ENCODE measurements at regions not wholly inside any gene's neighbourhood (a gene's known extent, or its start where the extent isn't known, plus 50 kb on each side); places are given as distances from the start of the nearest gene placed in this dataset.

GRCh38 chr16:6603780-6604325, 728.8 kb upstream of the RBFOX1 start:
- CTCF ChIA-PET: no interaction called here
- no peak for DNase-seq (ENCODE audit: low read depth)
- TF ChIP-seq CTCF (IDR thresholded peaks at IDR 0.05; ENCODE audit: insufficient read depth, low read depth, low read length): no peak
- POLR2A ChIA-PET: no interaction called here
- no peak overlapping the region for H3K4me3 ChIP-seq (ENCODE audit: low read depth, low read length)
- no peaks in the 10 kb centered on the region for H3K36me3 ChIP-seq (ENCODE audit: control insufficient read depth, insufficient read depth, low read length)
- no peaks in the 10 kb centered on the region for H3K27me3 ChIP-seq (ENCODE audit: control insufficient read depth, insufficient read depth, low read length)

- POLR2A ChIA-PET: no interaction called here
- TF ChIP-seq CTCF (IDR thresholded peaks at IDR 0.05; ENCODE audit: insufficient read depth, low read depth, low read length): no peak
- Histone ChIP-seq H3K4me3 (ENCODE audit: low read depth, low read length) (no peak overlapping the region), H3K36me3 (ENCODE audit: control insufficient read depth, insufficient read depth, low read length) (no peaks in the 10 kb centered on the region), H3K27me3 (ENCODE audit: control insufficient read depth, insufficient read depth, low read length) (no peaks in the 10 kb centered on the region)
- CTCF ChIA-PET: interaction anchor here (0.8 kb wide), 1 partner anchor 14 kb away, joined by 4 read pairs; no protein-coding TSS in a partner anchor
- DNase-seq (ENCODE audit: low read depth): no peak
These were observed 730.2 kb upstream of the RBFOX1 start for GRCh38 chr16:6602405-6602804.

- POLR2A ChIA-PET: no interaction called here
- DNase-seq (ENCODE audit: low read depth): no peak
- CTCF ChIA-PET: no interaction called here
These were observed 732.5 kb upstream of the RBFOX1 start for GRCh38 chr16:6600167-6600566.

GRCh38 chr16:6593799-6594198, 738.8 kb upstream of the RBFOX1 start:
- TF ChIP-seq CTCF (IDR thresholded peaks at IDR 0.05; ENCODE audit: insufficient read depth, low read depth, low read length): no peak
- Histone ChIP-seq H3K27me3 (ENCODE audit: control insufficient read depth, insufficient read depth, low read length) (no peaks in the 10 kb centered on the region), H3K36me3 (ENCODE audit: control insufficient read depth, insufficient read depth, low read length) (no peaks in the 10 kb centered on the region), H3K4me3 (ENCODE audit: low read depth, low read length) (no peak overlapping the region)
- ChIA-PET CTCF (interaction anchor here (1.6 kb wide), 1 partner anchor 16 kb away, joined by 3 read pairs; no protein-coding TSS in a partner anchor), POLR2A (no interaction called here)
- DNase-seq (ENCODE audit: low read depth): no peak

More at GRCh38 chr16:6600167-6600566, 732.5 kb upstream of the RBFOX1 start:
- H3K27me3 ChIP-seq (ENCODE audit: control insufficient read depth, insufficient read depth, low read length): no peaks in the 10 kb centered on the region
- H3K36me3 ChIP-seq (ENCODE audit: control insufficient read depth, insufficient read depth, low read length): no peaks in the 10 kb centered on the region
- H3K4me3 ChIP-seq (ENCODE audit: low read depth, low read length): no peak overlapping the region
- no peak for TF ChIP-seq CTCF (IDR thresholded peaks at IDR 0.05; ENCODE audit: insufficient read depth, low read depth, low read length)

GRCh38 chr16:6576606-6577005, 756.0 kb upstream of the RBFOX1 start:
- TF ChIP-seq CTCF (IDR thresholded peaks at IDR 0.05; ENCODE audit: insufficient read depth, low read depth, low read length): no peak
- CTCF ChIA-PET: no interaction called here

More at GRCh38 chr16:6576606-6577005, 756.0 kb upstream of the RBFOX1 start:
- H3K4me3 ChIP-seq (ENCODE audit: low read depth, low read length): no peak overlapping the region
- POLR2A ChIA-PET: no interaction called here
- no peaks in the 10 kb centered on the region for H3K36me3 ChIP-seq (ENCODE audit: control insufficient read depth, insufficient read depth, low read length)
- no peak for DNase-seq (ENCODE audit: low read depth)
- no peaks in the 10 kb centered on the region for H3K27me3 ChIP-seq (ENCODE audit: control insufficient read depth, insufficient read depth, low read length)
